NCI-H226 (cell line): ENCODE measurements at regions not wholly inside any gene's neighbourhood (a gene's known extent, or its start where the extent isn't known, plus 50 kb on each side); places are given as distances from the start of the nearest gene placed in this dataset.

Experiments
- DNase-seq: peaks from one replicate; pipeline ENCODE4 v3.0.0-alpha.2; 2015

DNA sequence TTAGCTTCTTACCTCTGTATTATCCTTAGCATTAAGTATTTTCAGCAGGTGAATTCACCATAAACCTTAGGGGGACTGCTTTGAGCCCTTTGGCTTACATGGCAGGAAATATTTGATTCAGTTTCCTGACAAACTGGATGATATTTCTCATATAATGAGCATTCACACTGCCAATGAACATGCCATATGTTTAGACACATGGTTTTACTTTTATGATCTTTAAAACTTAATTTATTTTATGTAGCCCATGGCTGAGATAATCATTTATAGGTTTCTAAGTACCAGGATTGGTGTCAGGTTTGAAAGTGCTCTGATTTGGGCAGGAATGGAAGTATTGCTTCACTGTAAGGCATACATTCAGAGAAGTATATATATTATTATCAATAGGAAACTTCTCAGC lies 319.1 kb downstream of the ZPLD1 start:
- no peak for DNase-seq

DNA sequence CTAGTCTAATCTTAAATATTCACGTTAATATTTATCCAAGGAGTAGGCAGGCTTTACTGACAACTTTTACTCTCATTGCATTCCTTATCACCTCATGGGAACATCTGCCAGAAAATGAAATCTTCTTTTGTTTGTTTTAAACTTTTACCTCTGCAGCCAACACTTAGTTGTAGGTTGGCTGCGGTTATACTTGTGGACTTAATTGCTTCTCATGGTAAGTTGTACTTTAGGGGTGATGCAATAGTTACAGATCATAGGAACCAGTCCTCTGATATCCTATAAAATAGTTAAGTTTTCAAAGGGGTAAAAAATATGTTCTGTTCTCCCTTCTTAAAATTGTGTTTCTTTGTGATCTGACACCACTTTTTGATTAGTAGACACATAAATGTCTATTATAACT lies 321.9 kb downstream of the ZPLD1 start:
- DNase-seq = no peak

DNA sequence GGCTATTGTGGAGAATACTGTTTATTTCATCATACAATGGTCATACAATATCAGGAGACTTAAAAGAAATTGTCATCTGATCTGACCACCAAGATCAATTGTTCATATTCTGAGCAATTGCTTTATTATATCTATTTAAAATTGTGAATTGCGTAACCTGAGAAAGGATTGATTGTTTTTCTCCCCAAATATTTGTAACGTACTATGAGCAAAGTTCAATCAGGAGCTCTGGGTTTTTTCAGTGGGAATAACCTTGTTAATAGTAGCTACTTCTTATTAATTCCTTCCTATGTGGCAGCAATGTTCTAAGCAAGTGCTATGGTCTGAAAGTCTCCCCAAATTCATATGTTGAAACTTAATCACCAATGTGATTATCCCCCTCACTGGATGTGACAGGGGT lies 323.1 kb downstream of the ZPLD1 start:
- no peak for DNase-seq

DNA sequence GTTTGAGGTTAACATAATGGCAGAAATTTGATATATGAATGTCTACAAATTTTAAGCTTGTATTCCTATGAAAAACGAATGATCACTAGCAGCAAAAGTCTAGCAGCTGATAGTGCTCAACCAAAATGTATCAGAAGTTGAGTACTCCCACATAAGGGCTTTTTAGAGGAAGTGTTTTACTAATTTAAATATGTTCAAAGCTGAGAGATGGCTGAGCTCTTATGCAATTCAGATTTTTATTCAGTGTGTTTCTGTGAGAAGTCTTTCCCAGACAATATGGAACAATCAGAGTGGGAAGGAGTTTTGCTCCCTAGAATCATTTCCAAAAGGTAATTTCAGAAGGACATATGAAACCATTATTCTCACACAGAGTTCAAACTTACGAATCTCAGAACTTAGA lies 327.0 kb downstream of the ZPLD1 start:
- DNase-seq = no peak

DNA sequence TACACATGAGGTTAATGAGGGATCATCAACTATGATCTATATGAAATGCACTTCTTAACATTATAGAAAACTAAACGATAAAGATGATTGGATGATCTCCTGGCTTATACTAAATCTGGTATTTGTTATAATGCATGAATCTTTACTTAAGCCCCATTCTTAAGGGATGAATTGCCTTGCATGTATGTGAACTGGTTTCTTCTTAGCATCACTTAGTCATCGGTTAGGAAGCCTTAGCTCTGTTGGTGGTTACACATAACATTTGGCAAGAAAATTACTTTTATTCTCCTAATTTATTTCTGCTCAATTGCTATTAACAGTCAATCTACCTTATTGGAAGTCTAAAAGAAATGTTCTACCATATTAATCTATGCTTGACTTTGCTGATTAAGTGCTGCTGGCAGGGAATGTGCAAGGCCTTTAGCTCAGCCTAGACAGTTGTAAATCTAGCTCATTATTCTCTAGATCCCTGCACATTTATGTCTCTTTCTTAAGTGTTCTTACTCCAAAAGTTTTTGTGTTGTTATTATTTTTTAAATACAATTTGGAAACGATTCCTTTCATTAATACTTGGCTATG lies 356.0 kb downstream of the ZPLD1 start:
- peak; percentile 50 for DNase-seq

DNA sequence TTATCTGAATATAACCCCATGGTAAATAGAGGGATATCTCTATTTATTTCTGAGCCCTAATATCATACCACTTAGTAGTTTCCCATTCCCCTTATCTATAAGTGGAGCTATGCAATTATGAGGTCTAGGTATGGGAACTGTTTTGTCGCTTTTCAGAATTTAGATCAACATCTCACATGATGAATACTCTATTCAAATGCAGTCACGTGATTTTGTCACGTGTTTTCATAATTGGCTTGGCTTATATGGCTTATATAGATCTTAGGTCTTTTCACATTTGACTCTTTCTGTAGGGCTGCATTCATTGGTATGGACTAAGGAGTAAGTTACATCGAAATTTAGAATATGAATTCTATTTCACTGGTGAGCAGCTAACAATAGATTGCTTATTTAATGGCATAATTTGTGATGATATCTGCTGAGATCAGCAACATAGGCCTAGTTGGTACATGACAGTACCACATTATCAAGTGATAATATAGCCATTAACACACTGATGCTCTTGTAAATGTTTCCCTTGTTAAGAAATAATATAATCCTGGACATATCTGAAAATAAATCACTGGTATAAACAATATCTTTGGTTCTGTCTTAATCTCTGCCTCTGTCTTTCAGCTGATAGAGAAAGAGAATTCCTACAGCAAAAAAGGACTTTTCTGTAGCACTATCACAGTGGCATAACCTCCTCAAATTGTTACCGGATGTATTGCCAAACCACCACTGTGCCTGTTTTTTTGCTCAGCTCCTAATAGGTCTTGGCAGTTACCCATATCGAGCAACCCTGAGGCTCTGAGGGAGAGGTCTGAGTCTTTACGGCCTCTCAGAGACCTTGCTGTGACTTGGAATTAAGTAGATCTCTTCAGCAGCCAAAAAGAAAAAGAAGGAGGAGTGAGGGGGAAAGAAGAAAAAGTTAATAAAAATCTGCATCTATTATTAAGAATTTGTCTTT lies 357.1 kb downstream of the ZPLD1 start:
- DNase-seq = peak; percentile 59

DNA sequence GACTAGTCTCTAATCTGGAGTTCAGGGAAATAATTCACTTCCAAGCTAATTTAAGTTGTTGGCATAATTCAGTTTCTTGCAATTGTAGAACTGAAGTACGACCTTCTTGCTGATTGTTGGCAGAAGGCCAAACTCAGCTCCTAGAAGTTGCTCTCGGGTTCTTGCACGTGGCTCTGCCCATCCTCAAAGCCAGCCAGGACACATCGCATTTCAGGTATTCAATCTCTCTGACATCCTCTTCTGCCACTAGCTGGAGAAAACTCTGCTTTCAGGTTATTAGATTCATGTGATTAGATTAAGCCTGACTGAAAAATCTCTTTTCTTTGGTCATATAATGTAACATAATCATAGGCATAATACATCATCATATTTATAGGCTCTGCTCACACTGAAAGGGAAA lies 362.0 kb downstream of the ZPLD1 start:
- no peak for DNase-seq

DNA sequence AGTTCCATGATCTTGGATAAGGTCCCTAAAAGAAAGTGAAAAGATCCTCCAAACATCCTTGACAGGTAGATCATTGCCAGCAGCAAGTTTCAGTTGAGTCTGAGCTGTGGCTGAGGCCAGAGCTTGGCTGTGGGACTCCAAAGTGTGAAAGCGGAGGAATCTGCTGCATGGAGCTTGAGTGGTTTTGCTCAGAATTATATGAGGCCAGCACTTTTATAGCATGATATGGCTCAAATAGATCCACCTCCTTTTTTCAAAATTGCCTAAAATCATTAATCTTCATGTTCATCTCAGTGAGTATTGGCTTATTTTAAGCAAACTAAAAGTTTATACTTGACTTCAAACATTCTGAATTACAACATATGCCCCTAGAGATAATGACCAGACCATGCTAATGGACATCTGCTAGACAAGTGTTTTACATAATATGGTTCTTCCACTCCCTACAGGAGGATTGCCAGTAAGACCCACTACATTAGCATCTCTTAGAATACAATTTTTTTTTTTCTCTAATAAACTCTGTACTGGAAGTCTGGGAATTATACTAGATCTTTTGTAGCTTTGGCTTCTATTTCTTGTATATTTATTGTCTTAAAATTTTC lies 368.1 kb downstream of the ZPLD1 start:
- DNase-seq = no peak

DNA sequence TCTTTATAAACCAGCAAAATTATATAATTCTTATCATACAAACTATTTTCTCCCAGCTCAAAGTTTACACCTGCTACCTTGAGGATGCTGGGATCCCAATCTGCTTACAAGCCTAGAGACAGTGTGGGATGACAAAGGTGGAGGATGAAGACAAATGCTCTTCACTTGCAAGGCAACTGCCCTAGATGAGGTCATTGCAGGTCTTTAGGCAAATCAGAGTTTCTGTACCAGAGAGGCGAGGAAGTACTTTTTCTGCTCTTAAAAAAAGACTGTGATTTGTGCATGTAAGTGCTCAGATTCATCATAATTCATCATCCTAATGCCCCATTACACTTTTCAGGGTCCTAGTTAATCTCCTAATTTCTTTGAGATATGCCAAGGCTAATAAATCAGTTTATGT lies 376.1 kb downstream of the ZPLD1 start:
- DNase-seq = no peak

DNA sequence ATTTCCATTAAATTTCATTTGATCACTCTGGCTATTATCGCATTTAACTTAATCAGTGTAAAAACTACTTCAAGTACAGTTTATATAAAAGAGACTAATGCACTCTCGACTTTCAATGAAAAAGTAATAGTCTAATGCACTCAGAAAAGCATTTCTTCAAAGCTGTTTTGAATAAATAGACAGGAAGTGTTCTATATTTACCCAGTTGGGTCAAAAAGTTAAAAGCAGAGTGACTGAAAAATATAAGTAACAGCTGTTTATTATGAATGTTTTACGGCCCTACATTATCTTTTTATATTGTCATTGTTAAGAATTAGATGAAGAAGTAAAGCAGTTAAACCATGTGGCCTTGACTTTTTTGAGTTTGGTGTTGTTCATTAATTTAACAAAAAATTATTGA lies 391.8 kb downstream of the ZPLD1 start:
- no peak for DNase-seq

DNA sequence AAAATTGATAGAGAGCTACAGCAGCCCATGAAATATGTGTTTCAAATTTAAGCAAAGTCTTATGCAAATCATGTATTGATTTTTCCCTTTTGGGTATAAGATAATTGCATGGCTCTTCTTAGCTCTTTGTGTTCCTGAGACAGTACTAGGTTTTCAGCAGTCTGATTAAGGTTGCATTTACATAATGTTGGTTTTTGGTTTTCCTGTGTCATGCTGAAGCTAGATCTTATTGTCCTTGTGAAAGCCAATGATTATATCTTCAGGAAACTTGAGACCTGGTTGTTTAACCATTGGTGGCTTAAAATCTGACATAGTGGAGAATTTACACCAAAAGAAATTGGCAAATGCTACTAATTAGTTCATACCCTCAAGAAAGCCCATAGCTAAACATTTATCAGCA lies 392.6 kb downstream of the ZPLD1 start:
- DNase-seq = no peak

DNA sequence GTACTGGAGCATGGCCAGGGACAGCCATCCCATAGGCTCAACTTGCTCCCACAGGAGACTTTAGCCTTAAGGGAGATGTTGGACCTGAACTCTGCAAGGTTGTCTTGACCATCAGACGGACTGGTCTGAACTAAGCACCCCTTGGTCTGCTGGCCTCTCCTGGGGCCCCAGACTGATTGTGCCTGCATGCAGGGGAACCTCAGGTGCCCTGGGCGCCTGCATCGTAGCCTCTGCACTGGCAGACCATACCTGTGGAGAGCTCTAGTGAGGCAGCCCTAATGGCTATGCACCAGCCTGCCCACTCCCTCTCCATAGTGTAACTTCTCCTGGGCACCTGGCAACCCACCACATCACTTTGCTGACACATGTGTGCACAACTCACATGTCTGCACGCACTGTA lies 395.6 kb downstream of the ZPLD1 start:
- DNase-seq = no peak

DNA sequence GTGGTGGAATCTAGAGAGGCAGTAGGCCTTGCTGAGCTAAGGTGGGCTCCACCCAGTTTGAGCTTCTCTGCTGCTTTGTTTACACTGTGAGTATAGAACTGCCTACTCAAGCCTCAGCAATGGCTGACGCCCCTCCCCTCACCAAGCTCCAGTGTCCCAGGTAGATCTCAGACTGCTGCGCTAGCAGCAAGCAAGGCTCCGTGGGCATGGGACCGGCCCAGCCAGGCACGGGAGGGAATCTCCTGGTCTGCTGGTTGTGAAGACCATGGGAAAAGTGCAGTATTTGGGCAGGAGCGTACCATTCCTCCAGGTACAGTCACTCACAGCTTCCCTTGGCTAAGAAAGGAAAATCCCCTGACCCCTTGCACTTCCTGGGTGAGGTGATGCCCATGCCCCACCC lies 407.1 kb downstream of the ZPLD1 start:
- DNase-seq = no peak

DNA sequence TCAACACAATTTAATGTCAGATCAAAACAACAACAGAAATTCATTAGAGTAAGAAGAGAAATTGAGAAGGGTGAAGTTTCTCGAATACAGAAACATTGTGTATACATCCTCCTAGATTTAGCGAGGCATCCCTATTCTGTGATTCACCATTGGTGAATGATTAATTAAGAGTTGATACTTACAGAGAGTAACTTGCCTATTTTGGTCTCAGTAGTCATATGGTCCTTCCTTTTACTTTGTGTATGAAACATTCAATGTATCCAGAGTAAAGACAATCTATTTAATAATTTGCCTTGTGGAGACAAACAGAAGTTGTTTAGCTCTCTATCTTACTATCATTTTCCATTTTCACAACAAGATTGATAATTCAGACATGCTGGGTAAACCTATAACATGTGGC lies 432.0 kb downstream of the ZPLD1 start:
- DNase-seq = no peak

DNA sequence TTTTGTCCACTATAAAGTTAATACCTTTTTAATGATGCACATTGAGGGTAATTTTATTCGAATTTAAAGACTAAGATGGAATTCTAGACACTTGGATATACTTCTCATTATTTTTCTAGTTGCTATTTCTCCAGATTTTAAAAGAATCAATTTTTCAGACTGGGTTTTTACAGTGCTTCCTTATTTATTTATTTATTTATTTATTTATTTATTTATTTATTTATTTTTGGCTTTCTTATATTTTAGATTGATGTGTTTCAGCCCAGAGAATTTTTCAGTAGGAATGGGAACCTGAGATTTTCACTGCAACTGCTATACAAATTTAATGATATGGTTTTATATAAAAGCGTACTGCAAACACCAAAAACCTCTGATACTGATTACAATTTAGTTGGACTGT lies 448.7 kb downstream of the ZPLD1 start:
- DNase-seq = no peak

DNA sequence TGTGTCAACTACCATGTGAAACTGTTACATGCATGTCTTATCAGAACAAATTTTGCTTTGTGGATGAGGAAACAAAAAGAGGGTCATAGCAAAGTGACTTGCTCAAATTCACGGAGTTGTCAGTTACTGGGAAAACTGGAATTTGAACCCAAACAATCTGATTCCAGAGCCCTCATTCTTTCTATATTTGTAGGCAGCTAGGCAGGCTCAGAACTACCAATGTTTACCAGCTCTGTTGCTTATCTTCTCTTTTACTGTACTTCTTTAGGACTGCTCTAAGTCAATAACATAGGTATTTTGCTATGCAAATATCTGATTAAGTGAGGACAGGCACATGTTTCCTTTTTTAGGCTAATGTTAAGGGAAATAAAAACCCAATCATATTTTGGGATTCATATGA lies 450.5 kb downstream of the ZPLD1 start:
- DNase-seq = no peak

DNA sequence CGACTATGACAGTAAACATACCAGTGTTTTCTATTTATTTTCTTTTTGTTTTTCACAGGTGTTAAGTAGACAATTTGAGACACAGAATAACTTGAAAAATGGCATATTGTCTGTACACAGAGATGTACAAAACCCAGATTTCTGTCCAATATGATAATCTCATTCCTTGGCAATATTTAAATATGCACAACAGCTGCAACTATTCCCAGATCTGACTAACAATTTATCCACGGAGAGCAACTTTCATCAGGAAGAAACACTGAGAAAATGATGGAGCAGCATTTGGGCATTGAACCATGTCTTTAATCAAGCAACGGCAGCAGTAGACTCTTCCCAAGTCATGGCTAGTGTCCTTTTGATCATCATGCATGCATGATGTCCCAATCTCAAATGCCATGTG lies 452.6 kb downstream of the ZPLD1 start:
- no peak for DNase-seq

DNA sequence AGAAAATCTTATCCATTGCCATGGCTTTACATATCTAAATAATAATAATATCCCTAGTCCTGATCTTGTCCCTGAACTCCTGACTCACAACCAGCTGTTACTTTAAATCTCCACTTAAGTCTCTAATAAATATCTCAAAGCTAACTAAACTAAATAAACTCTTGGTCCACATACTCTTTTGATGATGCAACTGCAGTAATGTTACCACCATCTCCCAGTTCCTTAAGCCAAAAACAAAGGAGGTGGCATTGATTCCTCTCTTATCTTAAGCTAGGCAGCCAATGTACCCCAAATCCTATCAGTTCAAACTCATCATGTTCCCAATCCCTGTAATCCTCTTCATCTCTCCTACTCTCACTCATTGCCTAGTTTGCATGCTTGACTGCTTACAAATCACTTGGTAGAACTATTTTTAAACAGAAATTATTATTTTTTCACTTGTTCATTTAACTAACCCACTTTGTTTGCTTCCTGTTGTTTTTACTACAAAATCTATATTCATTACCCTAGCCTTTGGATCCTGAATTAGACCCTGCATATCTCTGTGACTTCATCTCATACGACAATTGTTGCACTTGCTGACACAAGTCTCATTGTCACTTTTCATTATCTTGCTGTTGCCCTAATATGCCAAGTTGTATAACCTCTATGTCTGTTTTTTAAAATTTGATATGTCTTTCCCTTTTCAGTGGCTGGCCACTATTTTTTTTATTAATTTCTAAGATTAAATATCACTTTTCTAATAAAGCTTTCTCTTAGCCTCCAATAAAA lies 462.2 kb downstream of the ZPLD1 start:
- no peak for DNase-seq

DNA sequence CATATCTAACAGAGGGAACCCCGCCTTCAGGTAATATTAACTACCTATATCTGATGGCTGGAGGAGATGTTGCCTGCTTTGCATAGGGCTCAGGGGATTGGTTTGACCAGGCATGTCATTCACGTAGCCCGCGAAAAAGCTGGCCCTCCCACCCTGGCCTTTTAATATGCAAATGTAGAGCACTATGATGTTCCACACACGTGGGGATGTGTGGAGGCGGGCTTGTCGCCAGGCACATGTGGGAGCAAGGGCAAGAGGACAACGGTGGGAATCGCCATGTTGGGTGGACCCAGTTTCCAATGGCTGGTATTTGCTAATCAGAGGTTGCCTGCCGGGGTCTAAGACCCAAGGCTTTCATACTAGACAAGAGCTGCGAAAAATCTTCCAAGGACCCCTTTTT lies 469.8 kb downstream of the ZPLD1 start:
- no peak for DNase-seq

DNA sequence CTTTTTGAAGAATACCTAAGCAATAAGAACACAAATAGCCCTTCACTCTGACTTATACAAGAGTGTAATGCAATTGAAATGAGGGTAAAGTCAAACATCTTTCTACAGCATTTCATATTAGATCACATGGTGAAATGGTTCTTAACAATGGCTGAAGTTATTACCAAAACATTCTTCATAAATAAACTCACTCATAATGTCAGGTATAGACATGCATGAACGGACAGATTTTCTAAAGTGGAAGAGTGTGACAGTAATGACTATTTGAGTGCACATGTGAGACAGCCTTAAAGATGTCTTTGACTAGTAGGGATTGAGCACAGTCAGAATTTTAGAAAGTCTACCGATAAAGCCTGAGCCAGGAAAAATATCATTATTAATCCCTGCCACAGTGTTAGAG lies 471.0 kb downstream of the ZPLD1 start:
- DNase-seq = no peak

DNA sequence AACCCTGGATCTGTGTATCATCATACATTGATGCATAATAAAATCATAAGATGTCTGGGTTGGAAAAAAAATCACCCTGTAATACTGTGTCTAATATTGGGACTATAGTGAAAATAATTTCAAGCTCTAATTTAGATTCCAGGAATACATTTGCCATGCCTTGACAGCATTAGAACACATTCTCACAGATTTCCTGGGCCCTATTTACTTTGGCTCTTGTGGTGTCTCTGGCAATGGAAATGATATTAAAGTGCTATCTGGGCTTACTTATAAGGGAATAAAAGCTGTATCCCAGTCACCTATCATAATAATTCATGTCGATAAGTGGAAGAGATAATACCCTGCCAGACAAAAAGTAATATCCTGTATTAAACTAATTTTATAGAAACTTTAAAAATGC lies 472.0 kb downstream of the ZPLD1 start:
- DNase-seq = no peak

DNA sequence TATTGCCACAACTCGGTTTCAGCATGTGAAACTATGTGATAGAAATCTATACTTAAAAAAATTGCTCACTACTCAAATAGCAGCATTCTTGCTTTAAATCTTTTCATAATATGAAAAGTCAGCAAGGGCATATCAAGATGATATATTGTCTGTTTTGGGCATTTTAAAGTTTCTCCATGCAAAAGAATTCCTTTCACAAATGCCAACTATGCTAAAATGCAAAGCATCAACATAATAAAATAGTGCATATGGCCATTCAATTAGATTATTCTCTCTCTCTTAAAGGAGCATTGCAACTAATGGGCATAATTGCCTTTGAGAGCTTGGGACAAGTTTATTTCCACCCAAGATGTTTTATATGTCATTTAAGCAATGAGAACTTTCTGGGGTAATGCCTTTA lies 475.1 kb downstream of the ZPLD1 start:
- no peak for DNase-seq

DNA sequence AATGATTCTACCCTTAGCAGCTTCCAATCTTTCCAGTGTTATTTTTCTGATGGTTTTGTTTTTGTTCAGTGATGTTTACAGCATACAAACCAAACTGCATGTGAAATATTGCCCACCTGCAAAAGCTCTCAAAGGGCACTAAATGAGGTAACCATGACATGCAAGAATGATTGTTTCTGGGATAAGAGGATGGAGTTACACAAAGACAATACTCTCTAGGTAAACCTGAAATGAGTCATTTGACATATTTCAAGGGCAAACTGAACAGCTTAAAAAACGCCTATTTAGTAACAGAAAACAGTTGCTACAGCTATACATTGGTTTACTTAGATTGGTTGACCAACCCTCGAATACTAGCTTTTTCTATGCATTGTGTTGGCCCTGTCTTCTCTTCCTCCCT lies 481.7 kb downstream of the ZPLD1 start:
- no peak for DNase-seq

DNA sequence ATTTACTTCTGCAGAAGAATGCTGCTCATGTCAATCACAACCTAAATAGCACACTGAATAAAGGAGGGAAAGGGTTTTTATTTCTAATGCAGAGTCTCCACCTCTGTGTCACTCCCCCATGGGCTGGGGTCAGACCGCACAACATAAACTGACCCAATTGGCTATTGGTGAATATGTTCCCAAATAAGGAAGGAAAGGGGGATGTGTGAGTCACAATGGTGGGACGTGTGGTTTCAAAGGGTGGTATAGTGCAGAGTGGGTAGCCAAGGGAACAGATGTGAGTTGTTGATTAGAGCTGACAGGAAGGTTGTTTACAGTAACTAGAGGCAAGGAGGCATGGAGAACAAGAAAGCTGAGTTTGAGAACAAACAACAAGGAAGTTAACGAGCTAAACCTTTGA lies 491.8 kb downstream of the ZPLD1 start:
- DNase-seq = no peak
